Middle frontal gyrus (tissue), 1 donor: ENCODE measurements at regions not wholly inside any gene's neighbourhood (a gene's known extent, or its start where the extent isn't known, plus 50 kb on each side); places are given as distances from the start of the nearest gene placed in this dataset.

Experiments
- DNase-seq: peaks from one replicate; pipeline ENCODE4 v3.0.0-alpha.2; 2015; ENCODE audit warnings: low spot score; ENCODE audit errors: extremely low spot score

GRCh38 chr5:93277051-93277450 is 304.0 kb downstream of the NR2F1-AS1 start:
- no peak for DNase-seq

DNA sequence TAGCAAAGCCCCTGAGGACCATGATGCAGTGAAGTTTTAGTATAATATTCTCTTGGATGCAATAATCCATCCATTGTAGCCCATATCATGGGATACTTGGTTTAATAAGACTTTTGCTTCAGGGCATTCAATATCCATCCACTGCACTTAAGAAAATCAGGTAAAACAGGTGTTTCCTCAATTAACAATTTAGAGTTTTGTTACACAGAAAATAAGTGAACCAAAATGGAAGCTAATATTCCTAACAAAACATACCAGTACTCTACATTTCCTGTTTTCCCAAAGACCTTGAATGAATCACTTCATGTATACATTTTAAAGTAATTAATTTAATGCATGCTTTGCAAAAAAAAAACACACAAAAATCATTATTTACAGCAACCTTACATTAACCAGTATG is 305.6 kb downstream of the NR2F1-AS1 start:
- no peak for DNase-seq

DNA sequence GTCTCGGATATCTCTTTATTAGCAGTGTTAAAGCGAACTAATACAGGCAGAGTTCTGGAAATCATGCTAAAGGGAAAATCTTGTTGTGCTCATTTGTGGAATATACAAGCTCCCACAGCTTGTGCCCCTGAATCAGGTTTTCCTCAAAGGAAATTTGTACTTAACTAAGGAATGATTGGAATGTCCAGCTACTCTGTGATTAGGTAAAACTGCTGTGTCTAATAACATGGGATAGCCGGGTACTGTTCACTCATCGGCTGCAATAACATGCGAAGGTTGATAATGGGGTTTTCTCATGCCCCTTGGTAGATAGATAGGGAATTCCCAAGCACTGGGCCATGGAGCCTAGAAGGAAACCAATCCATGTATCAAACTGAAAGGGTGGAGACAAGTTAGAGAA is 306.7 kb downstream of the NR2F1-AS1 start:
- no peak for DNase-seq

- DNase-seq = no peak
Measured at GRCh38 chr5:93273176-93273575, 307.8 kb downstream of the NR2F1-AS1 start.

GRCh38 chr5:93272108-93272507 is 308.9 kb downstream of the NR2F1-AS1 start:
- DNase-seq = no peak

DNA sequence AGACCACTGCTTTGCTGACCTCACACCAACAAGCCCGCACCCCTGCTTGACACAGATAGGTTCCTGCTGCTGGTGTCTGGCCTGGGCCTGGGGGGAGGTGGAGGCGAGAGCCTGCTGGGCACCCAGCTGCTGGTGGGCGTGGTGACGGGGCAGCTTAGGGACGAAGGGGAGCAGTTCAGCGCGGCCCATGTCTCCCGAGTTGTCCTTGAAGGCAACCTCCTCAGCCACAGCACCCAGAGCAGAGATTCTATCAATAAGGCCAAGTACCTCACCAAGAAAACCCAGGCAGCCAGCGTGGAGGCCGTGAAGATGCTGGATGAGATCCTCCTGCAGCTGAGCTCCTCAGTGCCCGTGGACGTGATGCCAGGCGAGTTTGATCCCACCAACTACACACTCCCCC is 313.3 kb downstream of the NR2F1-AS1 start:
- DNase-seq = no peak

- no peak for DNase-seq
Measured at GRCh38 chr5:93267276-93267675, 313.7 kb downstream of the NR2F1-AS1 start.

GRCh38 chr5:93257616-93258015 is 323.4 kb downstream of the NR2F1-AS1 start:
- no peak for DNase-seq

DNA sequence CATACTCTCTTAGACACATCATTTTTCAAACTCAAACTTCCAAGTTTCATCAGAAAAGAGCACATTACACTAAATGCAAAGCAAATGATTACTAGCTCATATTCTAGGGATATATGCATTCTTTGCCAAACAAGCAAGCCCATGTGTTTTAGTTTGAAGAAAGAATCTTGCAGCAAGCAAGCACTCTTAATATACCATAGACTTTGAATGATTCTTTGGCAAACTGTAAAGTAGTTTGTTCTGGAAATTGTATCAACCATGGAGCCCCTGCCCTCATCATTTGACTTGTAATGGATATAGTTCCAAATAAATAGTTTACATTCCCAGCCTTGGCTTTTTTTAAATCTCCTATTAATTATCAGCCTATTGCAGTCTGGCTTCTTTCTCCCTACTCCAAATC is 325.2 kb downstream of the NR2F1-AS1 start:
- no peak for DNase-seq

GRCh38 chr5:93252165-93252564 is 328.9 kb downstream of the NR2F1-AS1 start:
- no peak for DNase-seq

DNA sequence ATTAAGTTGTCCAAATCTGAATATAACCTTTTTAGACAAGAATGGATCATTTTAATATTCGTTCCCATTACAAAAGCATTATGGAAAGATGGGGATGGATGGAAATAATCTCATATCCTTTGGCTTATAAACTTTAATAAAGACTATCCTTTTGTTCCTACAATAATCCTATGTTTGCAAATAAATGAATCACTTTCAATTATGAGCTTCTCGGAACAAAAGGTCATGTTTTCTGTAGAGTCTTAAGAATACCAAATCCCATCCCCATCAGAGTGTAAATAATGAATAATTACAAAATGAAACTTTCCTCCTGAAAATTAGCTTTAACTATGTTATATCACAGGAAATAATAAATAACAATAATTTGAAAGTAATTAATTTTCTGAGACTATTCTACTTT is 329.7 kb downstream of the NR2F1-AS1 start:
- no peak for DNase-seq

- DNase-seq = no peak
Measured at GRCh38 chr5:93250424-93250823, 330.6 kb downstream of the NR2F1-AS1 start.

GRCh38 chr5:93249651-93250289 is 331.2 kb downstream of the NR2F1-AS1 start:
- DNase-seq = no peak

DNA sequence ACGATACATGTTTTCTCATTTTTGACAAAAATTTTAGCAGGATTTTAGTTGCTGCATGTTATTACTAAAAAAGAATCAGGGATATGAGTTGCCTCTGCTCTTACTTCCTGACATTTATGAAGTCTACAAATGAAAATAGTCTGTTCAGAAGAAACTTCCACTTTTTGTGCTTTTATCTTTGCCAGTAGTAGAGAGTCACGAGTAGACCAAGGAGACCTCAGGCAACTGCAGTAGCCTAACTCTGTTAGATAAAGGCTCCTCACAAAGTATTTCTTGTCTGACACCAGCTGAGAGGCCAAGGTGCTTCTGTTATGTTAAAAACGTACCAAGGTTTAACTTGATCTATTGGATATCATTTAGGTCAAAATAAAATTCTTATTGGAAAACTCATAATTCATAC is 333.9 kb downstream of the NR2F1-AS1 start:
- DNase-seq = no peak

DNA sequence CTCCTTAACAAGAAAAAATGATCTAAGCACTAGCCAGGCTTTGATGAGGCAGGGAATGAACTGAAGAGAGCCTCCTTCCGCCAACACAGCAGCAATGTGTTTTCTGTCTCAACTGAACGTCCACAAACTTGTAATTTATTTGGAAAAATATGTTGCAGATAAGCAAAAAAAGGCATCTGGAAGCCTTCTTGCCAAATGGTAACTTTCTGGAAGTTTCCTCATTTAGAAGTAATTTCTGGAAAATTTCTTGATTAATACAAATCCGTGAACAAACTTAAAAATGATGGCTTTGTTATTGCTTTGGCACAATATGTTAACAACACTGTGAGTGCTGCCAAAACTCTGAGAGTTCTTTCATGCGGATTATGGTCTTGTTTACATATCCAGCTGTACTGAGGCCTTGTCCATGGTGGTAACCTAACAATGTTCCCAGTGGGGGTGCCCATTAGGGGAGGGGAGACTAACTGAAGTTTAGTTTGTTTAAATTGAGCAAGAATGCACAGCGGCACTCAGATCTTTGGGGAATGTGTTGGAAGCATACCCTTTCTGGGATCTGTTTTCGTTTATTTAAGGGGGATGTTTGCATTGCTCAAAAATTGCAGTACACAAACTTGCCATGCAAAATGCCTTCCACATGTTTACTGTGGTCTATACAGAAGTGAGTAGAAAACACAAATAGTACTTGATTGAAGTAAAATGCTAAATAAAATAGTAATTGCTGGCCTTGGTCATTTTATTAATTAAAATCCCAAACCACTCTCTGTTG is 334.7 kb downstream of the NR2F1-AS1 start:
- DNase-seq = no peak

GRCh38 chr5:93245226-93245625 is 335.8 kb downstream of the NR2F1-AS1 start:
- DNase-seq = no peak

GRCh38 chr5:93243481-93243880 is 337.5 kb downstream of the NR2F1-AS1 start:
- no peak for DNase-seq

DNA sequence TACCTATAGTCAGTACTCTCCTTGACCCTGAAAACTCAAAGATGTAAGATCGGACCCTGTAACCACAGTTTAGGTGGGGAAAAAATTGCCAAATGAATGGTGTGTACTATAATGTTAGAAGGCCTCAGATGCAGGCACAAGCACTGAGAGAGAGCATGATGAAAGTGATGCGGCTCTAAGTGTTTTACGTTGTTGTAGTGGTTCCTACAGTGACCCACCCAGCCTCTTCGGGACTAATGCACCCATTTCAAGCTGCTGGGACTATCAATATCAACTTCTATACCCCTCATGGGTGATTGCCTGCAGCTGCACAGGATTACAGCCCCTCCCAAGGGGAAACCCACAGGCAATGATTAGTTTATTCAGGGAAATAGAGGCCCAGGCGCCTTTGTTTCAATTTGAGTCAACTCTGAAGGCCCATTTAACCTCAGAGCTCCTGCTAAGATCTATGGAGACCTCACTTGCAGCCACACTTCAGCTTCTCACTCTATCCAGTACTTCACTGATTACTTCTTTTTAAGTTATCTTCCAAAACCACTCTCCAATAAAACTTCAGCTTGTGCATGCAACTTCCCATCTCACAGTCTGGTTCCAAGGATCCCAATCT is 340.7 kb downstream of the NR2F1-AS1 start:
- DNase-seq = no peak

GRCh38 chr5:93236807-93237421 is 344.1 kb downstream of the NR2F1-AS1 start:
- DNase-seq = no peak

DNA sequence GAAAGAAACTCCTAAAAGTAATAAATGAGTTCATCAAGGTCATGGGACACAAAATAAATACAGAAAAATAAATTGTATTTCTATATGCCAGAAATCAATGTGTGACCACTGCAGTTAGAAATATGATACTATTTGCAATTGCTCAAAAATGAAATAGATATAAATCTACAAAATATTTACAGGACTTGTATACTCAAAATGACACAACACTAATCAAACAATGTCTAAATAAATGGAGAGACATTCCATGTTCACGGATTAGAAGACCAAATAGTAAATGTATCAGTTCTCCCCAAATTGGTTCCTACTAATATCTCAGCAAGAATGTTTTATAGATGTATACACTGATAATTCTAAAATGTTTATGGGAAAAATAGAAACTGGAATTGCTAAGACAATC is 345.3 kb downstream of the NR2F1-AS1 start:
- DNase-seq = no peak

- DNase-seq = no peak
Measured at GRCh38 chr5:93226202-93226735, 354.8 kb downstream of the NR2F1-AS1 start.

DNA sequence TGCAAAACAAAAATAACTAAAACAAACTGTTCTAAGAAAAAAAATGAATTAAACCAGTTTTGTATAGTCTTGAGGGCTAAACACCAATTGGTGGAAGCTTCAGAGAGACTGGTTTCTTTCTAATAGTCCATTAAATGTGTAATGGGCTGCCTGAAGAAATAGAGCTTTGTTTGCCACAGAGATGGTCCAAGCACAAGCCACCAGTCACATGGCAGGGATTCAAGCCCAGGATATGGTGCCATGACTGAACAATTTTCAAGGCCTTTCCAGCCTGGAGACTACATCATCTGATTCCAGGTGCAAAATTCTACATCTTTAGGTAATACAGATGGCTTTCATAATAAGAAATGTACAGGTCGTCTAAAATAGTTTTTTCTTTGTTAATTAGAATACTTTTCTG is 355.3 kb downstream of the NR2F1-AS1 start:
- no peak for DNase-seq
